HAP-1 (cell line): ENCODE measurements at regions not wholly inside any gene's neighbourhood (a gene's known extent, or its start where the extent isn't known, plus 50 kb on each side); places are given as distances from the start of the nearest gene placed in this dataset.

ENCODE experiments used
- DNase-seq, 2 experiments: peaks; one replicate each; pipeline ENCODE4 v3.0.0-alpha.2; 2016 to 2020; ENCODE audit warnings: low spot score in 2 of 2
- H3K27me3 ChIP-seq: fragments of 250-450 bp; sonication (Bioruptor Pico); 2 replicates; pipeline ENCODE4 v1.5.1; 2020; ENCODE audit warnings: low read depth, mild to moderate bottlenecking, moderate library complexity
- H3K36me3 ChIP-seq: fragments of 250-450 bp; sonication (Bioruptor Pico); replicated peaks from 2 replicates; pipeline ENCODE4 v1.5.1; 2020; ENCODE audit warnings: mild to moderate bottlenecking
- H3K4me1 ChIP-seq: fragments of 250-450 bp; sonication (Bioruptor Pico); 2 replicates; pipeline ENCODE4 v1.5.1; 2020; ENCODE audit warnings: mild to moderate bottlenecking
- H3K4me3 ChIP-seq: fragments of 250-450 bp; sonication (Bioruptor Pico); 2 replicates; pipeline ENCODE4 v1.5.1; 2020; ENCODE audit warnings: mild to moderate bottlenecking, moderate library complexity
- H3K9me3 ChIP-seq: fragments of 250-450 bp; sonication (Bioruptor Pico); 2 replicates; pipeline ENCODE4 v1.5.1; 2020; ENCODE audit warnings: mild to moderate bottlenecking, moderate library complexity
- in situ Hi-C: fragments of 300-500 bp; cut with MboI; formaldehyde crosslinking; loops from 3 replicates; pipeline ENCODE4 v1.14.3; 2020; ENCODE audit warnings: low sequenced_read_pairs, inconsistent platforms, mixed read lengths

GRCh38 chr14:85996551-85996950 is 466.6 kb downstream of the FLRT2 start:
- no peak for DNase-seq
- in situ Hi-C loops, result no loop called here
- no peaks in the 10 kb centered on the region for H3K36me3 ChIP-seq
- no peak overlapping the region for H3K4me3 ChIP-seq
- H3K4me1 ChIP-seq, result no peaks in the 10 kb centered on the region
- no peaks in the 10 kb centered on the region for H3K27me3 ChIP-seq
- no peaks in the 10 kb centered on the region for H3K9me3 ChIP-seq

- Histone ChIP-seq H3K36me3 (no peaks in the 10 kb centered on the region), H3K4me3 (no peak overlapping the region), H3K4me1 (no peaks in the 10 kb centered on the region), H3K9me3 (no peaks in the 10 kb centered on the region), H3K27me3 (no peaks in the 10 kb centered on the region)
- no peak for DNase-seq
- in situ Hi-C loops, result no loop called here
Measured at GRCh38 chr14:85991156-85991555, 461.2 kb downstream of the FLRT2 start.

GRCh38 chr14:85987907-85988306 is 458.0 kb downstream of the FLRT2 start:
- no peaks in the 10 kb centered on the region for H3K27me3 ChIP-seq
- no peaks in the 10 kb centered on the region for H3K4me1 ChIP-seq
- H3K4me3 ChIP-seq, result no peak overlapping the region
- DNase-seq, result no peak
- in situ Hi-C loops, result no loop called here
- H3K36me3 ChIP-seq, result no peaks in the 10 kb centered on the region
- no peaks in the 10 kb centered on the region for H3K9me3 ChIP-seq

- DNase-seq, result no peak
- in situ Hi-C loops, result no loop called here
Measured at GRCh38 chr14:85987292-85987691, 457.3 kb downstream of the FLRT2 start.

GRCh38 chr14:85978582-85979250 is 448.8 kb downstream of the FLRT2 start:
- in situ Hi-C loops, result no loop called here
- Histone ChIP-seq H3K4me3 (no peak overlapping the region), H3K9me3 (no peaks in the 10 kb centered on the region), H3K27me3 (no peaks in the 10 kb centered on the region), H3K4me1 (no peaks in the 10 kb centered on the region), H3K36me3 (no peaks in the 10 kb centered on the region)
- DNase-seq, result no peak

More at GRCh38 chr14:85987292-85987691, 457.3 kb downstream of the FLRT2 start:
- H3K4me3 ChIP-seq, result no peak overlapping the region
- H3K9me3 ChIP-seq, result no peaks in the 10 kb centered on the region
- no peaks in the 10 kb centered on the region for H3K36me3 ChIP-seq
- H3K27me3 ChIP-seq, result no peaks in the 10 kb centered on the region
- H3K4me1 ChIP-seq, result no peaks in the 10 kb centered on the region

GRCh38 chr14:85974602-85975001 is 444.7 kb downstream of the FLRT2 start:
- no peak overlapping the region for H3K4me3 ChIP-seq
- H3K4me1 ChIP-seq, result no peaks in the 10 kb centered on the region
- H3K36me3 ChIP-seq, result no peaks in the 10 kb centered on the region
- H3K27me3 ChIP-seq, result no peaks in the 10 kb centered on the region
- no peaks in the 10 kb centered on the region for H3K9me3 ChIP-seq
- DNase-seq, result no peak
- in situ Hi-C loops, result no loop called here

GRCh38 chr14:85963486-85963885 is 433.5 kb downstream of the FLRT2 start:
- H3K4me1 ChIP-seq, result no peaks in the 10 kb centered on the region
- no peaks in the 10 kb centered on the region for H3K36me3 ChIP-seq
- H3K9me3 ChIP-seq, result no peaks in the 10 kb centered on the region
- no peak overlapping the region for H3K4me3 ChIP-seq
- no peaks in the 10 kb centered on the region for H3K27me3 ChIP-seq
- in situ Hi-C loops, result no loop called here
- no peak for DNase-seq

- in situ Hi-C loops, result no loop called here
- no peaks in the 10 kb centered on the region for H3K9me3 ChIP-seq
- no peaks in the 10 kb centered on the region for H3K4me1 ChIP-seq
- no peaks in the 10 kb centered on the region for H3K36me3 ChIP-seq
- H3K4me3 ChIP-seq, result no peak overlapping the region
- no peak for DNase-seq
- no peaks in the 10 kb centered on the region for H3K27me3 ChIP-seq
Measured at GRCh38 chr14:85960756-85961155, 430.8 kb downstream of the FLRT2 start.

GRCh38 chr14:85959063-85959462 is 429.1 kb downstream of the FLRT2 start:
- Histone ChIP-seq H3K27me3 (no peaks in the 10 kb centered on the region), H3K9me3 (no peaks in the 10 kb centered on the region), H3K36me3 (no peaks in the 10 kb centered on the region), H3K4me1 (no peaks in the 10 kb centered on the region), H3K4me3 (no peak overlapping the region)
- in situ Hi-C loops, result no loop called here
- DNase-seq, result no peak

- H3K9me3 ChIP-seq, result no peaks in the 10 kb centered on the region
- in situ Hi-C loops, result no loop called here
- no peak overlapping the region for H3K4me3 ChIP-seq
- H3K27me3 ChIP-seq, result no peaks in the 10 kb centered on the region
- DNase-seq, result no peak
- no peaks in the 10 kb centered on the region for H3K4me1 ChIP-seq
- no peaks in the 10 kb centered on the region for H3K36me3 ChIP-seq
Measured at GRCh38 chr14:85958069-85958468, 428.1 kb downstream of the FLRT2 start.

GRCh38 chr14:85953265-85953664 is 423.3 kb downstream of the FLRT2 start:
- in situ Hi-C loops, result no loop called here

GRCh38 chr14:85948153-85948552 is 418.2 kb downstream of the FLRT2 start:
- H3K4me3 ChIP-seq, result no peak overlapping the region
- H3K9me3 ChIP-seq, result no peaks in the 10 kb centered on the region
- no peak for DNase-seq
- H3K36me3 ChIP-seq, result no peaks in the 10 kb centered on the region
- in situ Hi-C loops, result no loop called here
- no peaks in the 10 kb centered on the region for H3K27me3 ChIP-seq
- no peaks in the 10 kb centered on the region for H3K4me1 ChIP-seq

More at GRCh38 chr14:85953265-85953664, 423.3 kb downstream of the FLRT2 start:
- no peak for DNase-seq
- H3K9me3 ChIP-seq, result no peaks in the 10 kb centered on the region
- H3K4me1 ChIP-seq, result no peaks in the 10 kb centered on the region
- H3K36me3 ChIP-seq, result no peaks in the 10 kb centered on the region
- no peak overlapping the region for H3K4me3 ChIP-seq
- H3K27me3 ChIP-seq, result no peaks in the 10 kb centered on the region

- Histone ChIP-seq H3K27me3 (no peaks in the 10 kb centered on the region), H3K4me1 (no peaks in the 10 kb centered on the region), H3K36me3 (no peaks in the 10 kb centered on the region), H3K9me3 (no peaks in the 10 kb centered on the region), H3K4me3 (no peak overlapping the region)
- no peak for DNase-seq
- in situ Hi-C loops, result no loop called here
Measured at GRCh38 chr14:85947461-85948139, 417.7 kb downstream of the FLRT2 start.

GRCh38 chr14:85943192-85943591 is 413.2 kb downstream of the FLRT2 start:
- no peaks in the 10 kb centered on the region for H3K9me3 ChIP-seq
- in situ Hi-C loops, result no loop called here
- no peak for DNase-seq
- H3K27me3 ChIP-seq, result no peaks in the 10 kb centered on the region
- H3K4me1 ChIP-seq, result no peaks in the 10 kb centered on the region
- H3K36me3 ChIP-seq, result no peaks in the 10 kb centered on the region
- H3K4me3 ChIP-seq, result no peak overlapping the region
